Fibroblast of mammary gland (primary cell): ENCODE measurements at regions not wholly inside any gene's neighbourhood (a gene's known extent, or its start where the extent isn't known, plus 50 kb on each side); places are given as distances from the start of the nearest gene placed in this dataset.

Experiments used
- DNase-seq: peaks from one replicate; pipeline ENCODE4 v3.0.0-alpha.2; 2010; ENCODE audit warnings: low read depth
- H3K4me3 ChIP-seq: 2 replicates; pipeline ENCODE4 v1.5.1; 2011; ENCODE audit warnings: low read depth, mild to moderate bottlenecking, low read length, moderate library complexity; ENCODE audit not compliant: control insufficient read depth
- TF ChIP-seq, protein P1 (sequence below): conservative IDR thresholded peaks from 2 replicates; pipeline ENCODE4 v1.5.1; 2011; ENCODE audit warnings: low read depth, low read length, inconsistent platforms; ENCODE audit not compliant: control insufficient read depth, insufficient read depth

DNA sequence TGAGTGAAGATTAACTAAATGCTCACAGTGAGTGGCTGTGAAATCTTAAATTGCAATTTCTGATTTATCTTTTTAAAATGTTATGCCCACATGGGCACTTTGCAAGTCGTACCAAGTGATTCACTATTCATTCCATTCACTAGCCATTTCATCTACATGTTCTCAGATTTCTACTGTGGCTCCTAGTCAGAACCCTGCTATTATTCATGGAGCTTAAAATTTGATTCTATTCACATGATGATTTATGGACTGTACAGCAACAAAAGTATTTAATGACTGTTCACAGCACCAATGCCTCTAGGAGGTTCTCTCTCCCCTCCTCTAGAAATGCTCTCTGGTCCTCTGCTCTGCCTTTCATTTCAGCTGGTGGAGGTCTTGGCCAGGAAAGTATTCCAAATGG, 133.5 kb upstream of the MAP3K7 start:
- no peak overlapping the region for H3K4me3 ChIP-seq
- TF ChIP-seq, protein P1, sequence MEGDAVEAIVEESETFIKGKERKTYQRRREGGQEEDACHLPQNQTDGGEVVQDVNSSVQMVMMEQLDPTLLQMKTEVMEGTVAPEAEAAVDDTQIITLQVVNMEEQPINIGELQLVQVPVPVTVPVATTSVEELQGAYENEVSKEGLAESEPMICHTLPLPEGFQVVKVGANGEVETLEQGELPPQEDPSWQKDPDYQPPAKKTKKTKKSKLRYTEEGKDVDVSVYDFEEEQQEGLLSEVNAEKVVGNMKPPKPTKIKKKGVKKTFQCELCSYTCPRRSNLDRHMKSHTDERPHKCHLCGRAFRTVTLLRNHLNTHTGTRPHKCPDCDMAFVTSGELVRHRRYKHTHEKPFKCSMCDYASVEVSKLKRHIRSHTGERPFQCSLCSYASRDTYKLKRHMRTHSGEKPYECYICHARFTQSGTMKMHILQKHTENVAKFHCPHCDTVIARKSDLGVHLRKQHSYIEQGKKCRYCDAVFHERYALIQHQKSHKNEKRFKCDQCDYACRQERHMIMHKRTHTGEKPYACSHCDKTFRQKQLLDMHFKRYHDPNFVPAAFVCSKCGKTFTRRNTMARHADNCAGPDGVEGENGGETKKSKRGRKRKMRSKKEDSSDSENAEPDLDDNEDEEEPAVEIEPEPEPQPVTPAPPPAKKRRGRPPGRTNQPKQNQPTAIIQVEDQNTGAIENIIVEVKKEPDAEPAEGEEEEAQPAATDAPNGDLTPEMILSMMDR = no peak
- DNase-seq = no peak

DNA sequence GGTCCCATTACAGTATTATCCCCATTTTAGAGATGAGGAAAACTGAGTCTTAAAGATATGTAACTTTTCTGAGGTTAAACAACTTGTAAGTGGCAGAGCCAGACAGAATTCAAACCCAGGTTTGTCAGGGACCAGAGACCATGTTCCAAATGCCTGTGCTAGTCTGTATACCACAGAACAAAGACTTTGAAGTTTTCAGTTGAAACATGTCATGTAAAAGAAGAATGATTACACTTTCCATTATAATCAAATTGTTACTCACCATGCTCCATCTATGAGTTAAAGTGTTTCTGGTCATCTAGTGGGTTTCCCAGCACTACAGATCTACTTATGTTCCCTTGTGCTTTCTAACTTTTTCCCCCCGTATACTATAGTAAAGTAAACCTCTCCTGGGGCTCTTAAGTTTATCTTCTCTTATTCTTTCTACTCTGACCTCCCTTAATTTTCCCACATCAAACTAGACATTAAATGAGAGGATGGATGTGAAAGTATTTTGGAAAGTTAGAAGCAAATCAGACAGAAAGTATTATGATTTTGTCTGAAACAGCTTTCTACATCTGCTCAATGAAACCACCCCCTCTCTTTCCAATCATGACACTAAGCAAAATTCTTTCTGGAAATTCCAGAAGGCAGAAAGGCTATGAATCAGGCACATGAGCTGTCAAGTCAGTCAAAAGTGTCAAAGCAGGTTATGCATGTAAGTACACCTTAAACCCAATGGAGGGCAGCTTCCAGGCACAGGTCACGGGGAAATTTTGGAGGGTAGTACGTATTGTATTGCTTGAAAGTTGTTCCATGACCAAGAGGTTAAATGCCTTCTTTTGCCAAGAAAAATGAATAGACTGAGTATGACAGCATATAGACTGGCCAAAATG, 132.7 kb upstream of the MAP3K7 start:
- DNase-seq = no peak
- TF ChIP-seq, protein P1 = no peak
- no peak overlapping the region for H3K4me3 ChIP-seq

DNA sequence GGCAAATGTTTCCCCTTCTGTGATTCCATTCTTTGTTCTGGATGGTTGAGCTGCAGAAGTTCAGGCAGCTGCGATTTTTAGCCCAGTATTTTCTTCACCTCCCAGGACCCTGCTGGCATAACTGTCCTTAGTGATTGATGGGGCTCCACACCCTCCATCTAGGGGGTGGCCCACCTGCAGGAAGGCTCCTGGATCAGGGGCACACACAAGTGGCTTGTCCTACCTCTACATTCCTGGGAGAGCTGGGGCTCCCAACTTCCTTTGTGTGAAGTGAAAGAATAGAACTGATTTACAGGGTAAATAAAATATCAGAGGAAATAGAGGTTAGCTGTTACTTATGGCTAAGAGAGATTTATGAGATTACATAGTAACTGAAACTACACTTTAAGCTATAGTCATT, 129.5 kb upstream of the MAP3K7 start:
- no peak overlapping the region for H3K4me3 ChIP-seq
- TF ChIP-seq, protein P1 = no peak
- no peak for DNase-seq

DNA sequence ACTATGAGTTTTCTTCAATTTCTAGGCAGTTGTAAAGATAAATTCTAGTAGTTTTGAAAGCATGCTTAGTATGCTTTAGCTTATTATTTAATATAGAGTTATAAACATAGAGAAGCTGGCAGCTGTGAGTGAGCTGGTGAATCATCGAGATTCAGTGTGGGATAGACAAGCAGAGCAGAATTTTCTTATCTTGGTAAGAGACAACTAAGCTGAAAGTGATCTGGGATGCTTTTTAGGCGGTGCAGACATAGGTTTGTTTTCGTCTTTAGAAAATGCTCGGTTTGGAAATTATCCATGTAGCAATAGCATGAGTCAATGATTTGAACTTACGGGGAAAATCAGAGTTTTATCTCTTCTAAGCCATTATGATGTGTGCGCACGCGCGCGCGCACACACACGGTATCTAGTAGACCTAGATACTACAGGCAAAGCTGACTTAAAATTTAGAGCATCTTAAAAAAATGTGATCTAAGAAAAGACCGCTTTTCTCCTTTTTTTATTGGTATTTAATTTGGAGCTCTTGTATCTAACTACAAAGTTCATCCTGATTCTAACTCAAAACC, 128.3 kb upstream of the MAP3K7 start:
- DNase-seq = no peak
- H3K4me3 ChIP-seq = no peak overlapping the region
- TF ChIP-seq, protein P1 = no peak

DNA sequence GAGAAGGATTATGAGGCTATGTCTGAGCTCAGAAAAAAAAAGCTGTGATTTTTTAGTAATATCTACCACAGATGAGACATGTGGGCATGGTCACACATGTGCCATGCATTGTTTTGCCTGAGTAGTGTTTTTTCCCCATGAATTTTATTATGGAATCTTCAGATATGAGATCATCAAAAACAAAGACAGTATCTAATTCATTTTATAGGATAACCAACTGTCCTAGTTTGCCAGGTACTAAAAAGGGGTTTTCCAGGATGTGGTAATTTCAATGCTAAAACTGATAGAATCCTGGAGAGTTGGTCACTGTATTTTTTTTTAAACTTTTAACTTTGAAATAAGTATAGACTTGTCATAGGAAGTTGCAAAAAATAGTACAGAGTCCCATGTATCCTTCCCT, 127.4 kb upstream of the MAP3K7 start:
- H3K4me3 ChIP-seq = no peak overlapping the region
- no peak for DNase-seq
- TF ChIP-seq, protein P1 = no peak

DNA sequence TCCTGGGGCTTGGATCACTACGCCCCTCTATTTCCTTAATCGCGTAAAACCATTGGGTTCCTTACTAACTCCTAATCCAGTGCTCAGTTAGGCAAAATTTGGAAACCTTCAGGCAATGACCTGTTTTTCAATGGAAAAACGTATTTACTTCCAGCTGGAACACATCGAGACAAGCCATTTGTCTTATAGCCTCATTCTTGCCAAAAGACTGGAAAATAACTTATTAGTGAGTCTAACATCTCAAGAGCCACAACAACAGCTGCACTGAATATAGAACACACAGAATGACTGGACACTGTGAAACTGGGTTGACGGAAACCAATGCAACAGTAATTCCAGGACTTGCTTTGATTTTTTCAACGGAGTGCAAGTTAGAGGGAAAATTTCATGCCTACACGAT, 125.2 kb upstream of the MAP3K7 start:
- TF ChIP-seq, protein P1 = no peak

More for the DNA sequence above, 125.2 kb upstream of the MAP3K7 start:
- no peak overlapping the region for H3K4me3 ChIP-seq
- peak; percentile 2 for DNase-seq
